ENCODE measurements at regions not wholly inside any gene's neighbourhood (a gene's known extent, or its start where the extent isn't known, plus 50 kb on each side); places are given as distances from the start of the nearest gene placed in this dataset.

GRCh38 chr10:71079761-71080380, 132.5 kb upstream of the UNC5B start:
- TF ChIP-seq EZH2 (IDR thresholded peaks at IDR 0.05; ENCODE audit: insufficient read depth, poor library complexity, severe bottlenecking), result no peak
- no peak for TF ChIP-seq EZH2phosphoT487 (IDR thresholded peaks at IDR 0.05; ENCODE audit: insufficient read depth, low read depth)
